Endothelial cell of hepatic sinusoid (primary cell): ENCODE measurements at regions not wholly inside any gene's neighbourhood (a gene's known extent, or its start where the extent isn't known, plus 50 kb on each side); places are given as distances from the start of the nearest gene placed in this dataset.

Experiments used
- in situ Hi-C: cut with HindIII; loops from 2 replicates; pipeline ENCODE4 v1.10.0; 2017; ENCODE audit warnings: low sequenced_read_pairs

- in situ Hi-C loops = no loop called here
Observed at GRCh38 chr4:35556387-35556786, 687.9 kb downstream of the ARAP2 start.

- in situ Hi-C loops = no loop called here
Observed at GRCh38 chr4:35559559-35560365, 684.6 kb downstream of the ARAP2 start.

- in situ Hi-C loops = no loop called here
Observed at GRCh38 chr4:35562861-35563260, 681.5 kb downstream of the ARAP2 start.

GRCh38 chr4:35565640-35566039 is 678.7 kb downstream of the ARAP2 start:
- in situ Hi-C loops = no loop called here

- in situ Hi-C loops = no loop called here
Observed at GRCh38 chr4:35591035-35591434, 653.3 kb downstream of the ARAP2 start.

- in situ Hi-C loops = no loop called here
Observed at GRCh38 chr4:35604252-35604651, 640.1 kb downstream of the ARAP2 start.

GRCh38 chr4:35604724-35605123 is 639.6 kb downstream of the ARAP2 start:
- in situ Hi-C loops = no loop called here

GRCh38 chr4:35608205-35608604 is 636.1 kb downstream of the ARAP2 start:
- in situ Hi-C loops = no loop called here

- in situ Hi-C loops = no loop called here
Observed at GRCh38 chr4:35614120-35614519, 630.2 kb downstream of the ARAP2 start.

GRCh38 chr4:35639929-35640328 is 604.4 kb downstream of the ARAP2 start:
- in situ Hi-C loops = no loop called here

- in situ Hi-C loops = no loop called here
Observed at GRCh38 chr4:35643661-35644060, 600.7 kb downstream of the ARAP2 start.

- in situ Hi-C loops = no loop called here
Observed at GRCh38 chr4:35644591-35644990, 599.7 kb downstream of the ARAP2 start.

GRCh38 chr4:35649011-35649410 is 595.3 kb downstream of the ARAP2 start:
- in situ Hi-C loops = no loop called here

- in situ Hi-C loops = no loop called here
Observed at GRCh38 chr4:35649778-35650177, 594.5 kb downstream of the ARAP2 start.

- in situ Hi-C loops = no loop called here
Observed at GRCh38 chr4:35652197-35652596, 592.1 kb downstream of the ARAP2 start.

- in situ Hi-C loops = no loop called here
Observed at GRCh38 chr4:35653451-35653850, 590.9 kb downstream of the ARAP2 start.

GRCh38 chr4:35673137-35673536 is 571.2 kb downstream of the ARAP2 start:
- in situ Hi-C loops = no loop called here

- in situ Hi-C loops = no loop called here
Observed at GRCh38 chr4:35684755-35685154, 559.6 kb downstream of the ARAP2 start.

GRCh38 chr4:35689870-35690269 is 554.4 kb downstream of the ARAP2 start:
- in situ Hi-C loops = no loop called here

GRCh38 chr4:35690271-35690670 is 554.0 kb downstream of the ARAP2 start:
- in situ Hi-C loops = no loop called here

GRCh38 chr4:35695003-35695402 is 549.3 kb downstream of the ARAP2 start:
- in situ Hi-C loops = no loop called here

- in situ Hi-C loops = no loop called here
Observed at GRCh38 chr4:35695421-35695820, 548.9 kb downstream of the ARAP2 start.

GRCh38 chr4:35697210-35697736 is 547.0 kb downstream of the ARAP2 start:
- in situ Hi-C loops = no loop called here
